GM21786 (cell line): ENCODE measurements at regions not wholly inside any gene's neighbourhood (a gene's known extent, or its start where the extent isn't known, plus 50 kb on each side); places are given as distances from the start of the nearest gene placed in this dataset.

Experiments used
- ATAC-seq: cut with Tn5 transposase; IDR thresholded peaks from one replicate; pipeline ENCODE4 v1.9.1; 2021; ENCODE audit not compliant: unreplicated experiment

DNA sequence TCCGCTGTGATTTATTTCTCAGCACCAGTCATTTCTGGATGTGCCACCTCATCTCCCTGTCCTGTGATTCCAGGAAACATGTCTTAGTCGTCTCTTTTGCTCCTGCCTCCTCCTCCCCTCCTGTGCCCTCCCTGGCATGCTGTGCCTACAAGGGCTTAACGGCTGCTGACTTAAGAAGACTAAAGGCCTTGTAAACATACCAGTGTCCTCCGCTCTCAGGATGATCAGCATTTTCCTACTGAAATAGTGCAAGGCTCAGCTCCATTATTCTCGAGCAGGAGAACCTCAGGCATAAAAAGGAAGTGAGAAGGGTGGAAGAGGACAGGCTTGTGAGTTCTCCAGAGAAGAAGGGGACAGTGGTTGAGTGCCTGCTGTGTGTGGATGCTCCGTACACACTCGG is 61.6 kb upstream of the RUNX3 start:
- no peak for ATAC-seq

- no peak for ATAC-seq
Observed at GRCh38 chr1:24990779-24991641, 60.9 kb upstream of the RUNX3 start.

DNA sequence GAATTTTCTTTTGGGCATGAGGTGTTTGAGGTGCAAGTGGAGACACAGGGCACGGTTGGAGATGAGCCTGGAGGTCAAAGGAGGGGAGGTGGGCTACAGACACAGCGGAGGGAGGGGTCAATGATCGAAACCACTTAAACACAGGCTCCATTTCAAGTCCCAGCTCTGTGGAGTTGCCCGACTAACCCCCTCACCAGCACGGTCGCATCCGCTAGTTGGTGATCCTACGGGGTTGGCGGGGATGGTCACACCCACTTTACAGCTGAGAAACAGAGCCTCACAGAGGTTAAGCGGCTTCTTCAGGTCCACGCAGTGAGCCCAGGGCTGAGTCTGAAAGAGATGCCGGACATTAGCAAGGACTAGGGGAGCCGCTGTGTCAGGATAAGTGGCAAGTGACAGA is 60.1 kb upstream of the RUNX3 start:
- ATAC-seq = no peak

- ATAC-seq = no peak
Observed at GRCh38 chr1:24989082-24989481, 59.0 kb upstream of the RUNX3 start.

GRCh38 chr1:24988558-24988912 is 58.5 kb upstream of the RUNX3 start:
- ATAC-seq = no peak

DNA sequence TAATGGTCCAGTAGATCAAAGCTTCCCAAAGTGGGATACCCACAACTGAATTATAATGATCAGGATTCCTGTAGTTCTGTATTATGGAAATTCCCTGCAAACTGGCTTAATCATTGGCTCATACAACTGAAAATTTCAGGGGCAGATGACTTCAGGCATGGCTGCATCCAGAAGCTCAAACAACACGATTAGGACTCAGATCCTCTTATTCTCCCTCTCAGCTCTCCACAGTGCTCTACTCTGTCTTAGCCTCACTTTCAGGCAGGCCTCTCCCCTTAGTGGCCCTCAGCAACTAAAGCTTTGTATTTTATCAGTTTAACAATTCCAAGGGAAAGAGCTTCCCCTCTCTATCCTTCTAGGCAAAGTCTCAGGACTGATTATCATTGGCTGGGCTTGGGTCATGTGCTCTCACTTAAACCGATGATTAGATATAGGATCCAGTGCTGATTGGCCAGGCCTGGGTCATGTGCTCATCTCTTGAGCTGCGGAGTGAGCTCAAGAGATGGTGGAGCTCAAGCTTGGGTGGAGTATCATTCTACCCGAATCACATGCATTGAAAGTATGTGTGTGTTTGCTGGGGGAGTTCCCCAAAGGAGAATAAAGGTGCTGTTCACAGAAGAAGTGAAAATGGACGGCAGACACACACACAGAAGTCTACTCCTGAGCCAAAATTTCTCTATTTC is 57.9 kb upstream of the RUNX3 start:
- ATAC-seq = no peak

- ATAC-seq = no peak
Observed at GRCh38 chr1:24987424-24987823, 57.3 kb upstream of the RUNX3 start.

- no peak for ATAC-seq
Observed at GRCh38 chr1:24986372-24986965, 56.4 kb upstream of the RUNX3 start.

GRCh38 chr1:24985737-24986136 is 55.7 kb upstream of the RUNX3 start:
- ATAC-seq = no peak

GRCh38 chr1:24984800-24985522 is 54.9 kb upstream of the RUNX3 start:
- no peak for ATAC-seq

DNA sequence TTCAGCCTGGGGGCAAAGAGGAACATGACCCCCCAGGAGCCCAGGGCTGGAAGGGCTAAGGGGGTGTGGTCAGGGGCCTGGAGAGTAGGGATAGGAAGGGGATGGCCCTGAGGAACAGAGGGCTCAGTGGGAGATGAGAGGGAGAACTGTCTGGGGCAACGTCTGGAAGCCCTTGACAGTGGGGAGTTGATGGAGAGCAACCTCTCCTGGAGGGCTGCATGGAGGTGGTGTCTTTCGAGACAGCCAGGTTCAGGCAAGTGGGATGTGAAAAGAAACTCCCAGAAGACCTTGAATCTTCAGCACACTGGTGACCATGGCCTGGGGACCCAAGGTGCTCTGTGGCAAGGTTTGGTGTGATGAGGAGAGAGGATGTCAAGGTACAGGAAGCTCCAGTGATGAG is 54.2 kb upstream of the RUNX3 start:
- ATAC-seq = no peak

DNA sequence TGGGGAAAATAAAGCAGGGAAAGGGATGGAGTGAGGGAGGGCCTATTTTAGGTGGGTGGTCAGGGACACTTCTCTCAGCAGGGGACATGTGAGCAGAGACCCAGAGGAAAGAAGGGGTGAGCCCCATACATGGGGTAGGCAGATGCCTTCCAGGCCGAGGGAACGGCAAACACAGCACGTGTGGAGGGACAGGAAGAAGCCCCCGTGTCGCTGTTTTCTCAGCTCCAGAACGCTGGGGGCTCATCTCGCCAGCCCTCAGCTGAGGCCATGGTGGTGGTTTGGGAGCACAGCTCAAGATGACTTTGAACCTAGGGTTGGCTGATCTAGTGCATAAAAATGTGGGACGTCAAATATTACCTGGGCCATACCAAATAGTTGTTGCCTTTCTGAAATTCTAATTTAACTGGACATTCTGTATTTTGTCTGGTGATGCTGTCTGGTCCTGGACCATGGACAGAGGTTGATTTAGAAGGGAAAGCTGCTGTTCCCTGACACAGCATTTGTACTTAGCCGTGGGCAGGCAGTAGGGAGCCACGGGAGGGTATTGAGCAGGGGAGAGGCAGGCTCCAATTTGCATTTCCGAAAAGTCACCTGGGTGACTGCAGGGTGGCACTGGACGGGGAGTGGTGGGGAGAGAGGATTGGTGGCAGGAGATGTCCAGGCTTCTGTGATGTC is 53.1 kb upstream of the RUNX3 start:
- ATAC-seq = no peak

DNA sequence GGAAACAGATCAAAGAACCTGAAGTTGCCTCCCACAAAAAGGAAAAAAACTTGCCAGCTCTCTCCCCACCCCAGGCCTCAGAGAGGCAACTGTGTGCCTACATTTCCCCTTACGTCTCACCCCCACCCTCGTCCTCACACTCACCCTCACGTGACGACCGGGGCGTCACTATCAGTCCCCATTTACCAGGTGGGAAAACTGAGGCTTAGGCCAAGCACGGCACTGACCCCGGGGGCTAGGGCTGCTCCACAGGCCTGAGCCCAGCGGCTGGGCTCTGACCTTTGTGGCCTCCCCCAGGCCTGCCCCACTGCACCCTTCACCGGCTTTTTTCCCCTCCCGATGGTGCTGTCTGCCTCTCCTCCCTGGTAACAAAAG is 51.5 kb upstream of the RUNX3 start:
- ATAC-seq = no peak

DNA sequence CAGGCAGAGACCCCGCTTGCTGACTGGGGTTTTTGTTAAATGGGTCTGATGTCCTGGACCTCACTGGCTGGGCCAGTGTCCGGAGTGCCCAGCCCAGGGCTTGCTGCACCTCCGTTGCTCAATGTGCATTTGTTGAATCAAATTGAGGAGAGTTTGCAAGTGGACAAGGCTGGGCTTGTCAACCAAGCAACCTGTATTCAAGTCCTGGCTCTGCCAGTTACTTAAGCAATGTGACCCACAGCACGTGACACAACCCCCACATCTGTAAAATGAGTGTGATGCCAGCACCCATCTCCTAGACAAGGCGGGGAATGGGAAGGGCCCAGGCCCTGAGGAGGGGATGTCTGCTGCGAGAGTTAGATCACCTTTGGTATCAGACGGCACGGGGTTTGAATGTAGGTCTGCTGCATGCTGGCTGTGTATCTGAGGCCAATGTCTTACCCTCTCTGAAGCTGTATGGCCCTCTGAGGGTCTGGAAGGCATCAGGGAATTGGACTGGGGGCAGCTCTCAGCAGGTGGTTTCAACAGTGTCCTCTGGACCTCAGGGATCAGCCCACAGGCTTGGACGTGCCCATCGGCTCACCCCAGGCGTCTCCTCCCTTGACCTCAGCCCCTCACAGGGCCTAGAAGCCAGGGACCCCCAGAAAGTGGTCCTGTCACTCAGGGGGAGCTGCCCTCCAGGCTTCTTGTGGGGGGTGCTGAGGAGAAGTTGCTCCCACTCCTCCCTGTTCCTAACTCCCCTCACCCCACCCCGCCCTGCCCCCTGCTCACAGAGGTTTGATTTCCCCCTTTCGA is 51.0 kb upstream of the RUNX3 start:
- no peak for ATAC-seq
